Mammary epithelial cell (primary cell): ENCODE measurements at regions not wholly inside any gene's neighbourhood (a gene's known extent, or its start where the extent isn't known, plus 50 kb on each side); places are given as distances from the start of the nearest gene placed in this dataset.

Experiments
- EZH2 ChIP-seq: IDR thresholded peaks from 2 replicates; pipeline ENCODE4 v1.6.1; 2012; ENCODE audit warnings: low read length, inconsistent platforms, borderline replicate concordance
- TF ChIP-seq, protein P1 (sequence below), 2 donors: IDR thresholded peaks in 1 of 2; conservative IDR thresholded peaks in 1 of 2; 2 replicates each; pipeline ENCODE4 v1.5.1; 2011 to 2012; ENCODE audit warnings: inconsistent platforms in 2 of 2, low read length in 2 of 2, mild to moderate bottlenecking in 2 of 2, control low read depth in 1 of 2, low read depth in 1 of 2; ENCODE audit not compliant: insufficient read depth in 1 of 2; ENCODE audit errors: extremely low read depth in 1 of 2

DNA sequence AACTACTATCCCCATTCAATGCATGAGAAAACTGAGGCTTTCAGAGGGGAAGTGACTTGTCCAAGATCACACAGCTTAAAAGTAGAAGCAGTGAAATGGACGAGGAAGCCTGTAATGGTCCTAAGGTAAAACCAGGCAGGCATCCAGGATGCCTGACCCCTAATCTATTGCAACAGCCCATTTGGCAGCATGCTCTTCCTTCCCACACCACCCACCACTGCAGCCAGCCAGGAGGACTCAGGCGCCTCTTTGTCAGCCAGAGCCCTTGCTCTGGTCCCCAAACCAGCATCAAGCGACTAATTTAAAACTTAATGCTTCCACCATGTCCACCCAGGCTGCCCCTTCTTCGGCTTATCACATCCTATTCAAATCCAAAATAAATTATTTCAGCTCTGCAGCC, 541.6 kb downstream of the CDK5RAP2 start:
- TF ChIP-seq EZH2: no peak
- TF ChIP-seq, protein P1, sequence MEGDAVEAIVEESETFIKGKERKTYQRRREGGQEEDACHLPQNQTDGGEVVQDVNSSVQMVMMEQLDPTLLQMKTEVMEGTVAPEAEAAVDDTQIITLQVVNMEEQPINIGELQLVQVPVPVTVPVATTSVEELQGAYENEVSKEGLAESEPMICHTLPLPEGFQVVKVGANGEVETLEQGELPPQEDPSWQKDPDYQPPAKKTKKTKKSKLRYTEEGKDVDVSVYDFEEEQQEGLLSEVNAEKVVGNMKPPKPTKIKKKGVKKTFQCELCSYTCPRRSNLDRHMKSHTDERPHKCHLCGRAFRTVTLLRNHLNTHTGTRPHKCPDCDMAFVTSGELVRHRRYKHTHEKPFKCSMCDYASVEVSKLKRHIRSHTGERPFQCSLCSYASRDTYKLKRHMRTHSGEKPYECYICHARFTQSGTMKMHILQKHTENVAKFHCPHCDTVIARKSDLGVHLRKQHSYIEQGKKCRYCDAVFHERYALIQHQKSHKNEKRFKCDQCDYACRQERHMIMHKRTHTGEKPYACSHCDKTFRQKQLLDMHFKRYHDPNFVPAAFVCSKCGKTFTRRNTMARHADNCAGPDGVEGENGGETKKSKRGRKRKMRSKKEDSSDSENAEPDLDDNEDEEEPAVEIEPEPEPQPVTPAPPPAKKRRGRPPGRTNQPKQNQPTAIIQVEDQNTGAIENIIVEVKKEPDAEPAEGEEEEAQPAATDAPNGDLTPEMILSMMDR (conservative IDR thresholded peaks at IDR 0.05 in 1 of 2, IDR thresholded peaks at IDR 0.05 in 1 of 2; ENCODE audit: extremely low read depth in 1 of 2, insufficient read depth in 1 of 2, low read depth in 1 of 2, low read length in 2 of 2): no peak
